GM23248 (cell line): ENCODE measurements at regions not wholly inside any gene's neighbourhood (a gene's known extent, or its start where the extent isn't known, plus 50 kb on each side); places are given as distances from the start of the nearest gene placed in this dataset.

ENCODE experiments used
- DNase-seq: peaks from one replicate; pipeline ENCODE4 v3.0.0-alpha.2; 2015
- H2AFZ ChIP-seq: fragments of 200-600 bp; sonication (generic); 2 replicates; pipeline ENCODE4 v1.6.1; 2016; ENCODE audit warnings: antibody characterized with exemption
- H3F3A ChIP-seq: fragments of 200-600 bp; sonication (generic); 2 replicates; pipeline ENCODE4 v1.6.1; 2016; ENCODE audit warnings: mild to moderate bottlenecking, antibody characterized with exemption, mixed run types; ENCODE audit not compliant: insufficient read depth
- H3K27ac ChIP-seq: fragments of 200-600 bp; sonication (generic); 2 replicates; pipeline ENCODE4 v1.5.1; 2016; ENCODE audit warnings: mild to moderate bottlenecking
- H3K27me3 ChIP-seq: fragments of 200-600 bp; sonication (generic); replicated peaks from 2 replicates; pipeline ENCODE4 v1.6.1; 2016; ENCODE audit warnings: mild to moderate bottlenecking; ENCODE audit not compliant: insufficient read depth
- H3K36me3 ChIP-seq: fragments of 200-600 bp; sonication (generic); 2 replicates; pipeline ENCODE4 v1.6.1; 2016; ENCODE audit warnings: low read depth, mild to moderate bottlenecking
- H3K4me1 ChIP-seq: fragments of 200-600 bp; sonication (generic); 2 replicates; pipeline ENCODE4 v1.6.1; 2016; ENCODE audit warnings: mild to moderate bottlenecking; ENCODE audit not compliant: insufficient read depth
- H3K4me2 ChIP-seq: fragments of 200-600 bp; sonication (generic); one replicate; pipeline ENCODE4 v1.6.1; 2016; ENCODE audit warnings: mild to moderate bottlenecking; ENCODE audit not compliant: unreplicated experiment
- H3K4me3 ChIP-seq: fragments of 200-600 bp; sonication (generic); 2 replicates; pipeline ENCODE4 v1.5.1; 2016; ENCODE audit warnings: mild to moderate bottlenecking
- H3K79me2 ChIP-seq: fragments of 200-600 bp; sonication (generic); 2 replicates; pipeline ENCODE4 v1.6.1; 2016; ENCODE audit warnings: mild to moderate bottlenecking; ENCODE audit not compliant: insufficient read depth
- H3K9ac ChIP-seq: fragments of 200-600 bp; sonication (generic); 2 replicates; pipeline ENCODE4 v1.6.1; 2016; ENCODE audit warnings: mild to moderate bottlenecking
- H3K9me2 ChIP-seq: fragments of 200-600 bp; sonication (generic); 2 replicates; pipeline ENCODE4 v1.6.1; 2016; ENCODE audit warnings: mixed run types, mild to moderate bottlenecking, moderate library complexity; ENCODE audit not compliant: insufficient read depth
- H3K9me3 ChIP-seq: fragments of 200-600 bp; sonication (generic); one replicate; pipeline ENCODE4 v1.6.1; 2017; ENCODE audit warnings: low read depth
- H4K20me1 ChIP-seq: fragments of 200-600 bp; sonication (generic); 2 replicates; pipeline ENCODE4 v1.6.0; 2016; ENCODE audit not compliant: insufficient read depth
- EZH2 ChIP-seq: fragments of 200-600 bp; sonication (generic); IDR thresholded peaks from 2 replicates; pipeline ENCODE4 v1.6.1; 2018; ENCODE audit warnings: antibody characterized with exemption, mild to moderate bottlenecking; ENCODE audit not compliant: insufficient read depth, poor library complexity, severe bottlenecking
- EZH2phosphoT487 ChIP-seq: fragments of 200-600 bp; sonication (generic); IDR thresholded peaks from 2 replicates; pipeline ENCODE4 v1.6.1; 2018; ENCODE audit warnings: antibody characterized with exemption, moderate library complexity, mild to moderate bottlenecking, low read depth; ENCODE audit not compliant: insufficient read depth
- WGBS, 2 experiments: methylation state at CpG; one replicate each; pipeline ENCODE4 v1.1.6; 2015 to 2017; ENCODE audit warnings: low lambda C conversion rate in 2 of 2, low coverage in 1 of 2; ENCODE audit errors: missing lambda C conversion rate in 2 of 2; 5-methylcytosine and 5-hydroxymethylcytosine counted together
- in situ Hi-C: fragments of 300-500 bp; cut with MboI; formaldehyde crosslinking; loops from 2 replicates; pipeline ENCODE4 v1.15.0; 2020

- Histone ChIP-seq H3K4me2 (no peak overlapping the region), H3K9me2 (no peaks in the 10 kb centered on the region), H2AFZ (no peak overlapping the region), H3K36me3 (no peaks in the 10 kb centered on the region), H3K27me3 (no peaks in the 10 kb centered on the region), H3F3A (peaks cover 33% of the 10 kb centered on the region; the same call in 1 of the 2 replicates), H3K4me1 (peaks cover 62% of the 10 kb centered on the region), H3K9me3 (no peaks in the 10 kb centered on the region), H4K20me1 (no peaks in the 10 kb centered on the region), H3K79me2 (no peaks in the 10 kb centered on the region), H3K27ac (0 out of 2 replicates have a peak overlapping the region, but pooled peaks have one; percentile 13), H3K4me3 (no peak overlapping the region), H3K9ac (no peak overlapping the region)
- DNase-seq: no peak
- TF ChIP-seq EZH2phosphoT487: no peak
- TF ChIP-seq EZH2: no peak
- in situ Hi-C loops: no loop called here
- 96 to 100% methylated on average over 2 of the region's 2 CpGs for WGBS, 2 experiments
These were observed 274.5 kb downstream of the PLK2 start for GRCh38 chr5:58185397-58185796.

GRCh38 chr5:58184910-58185309 is 275.0 kb downstream of the PLK2 start:
- Histone ChIP-seq H3K4me2 (peak overlapping the region; percentile 11), H3F3A (peaks cover 33% of the 10 kb centered on the region; the same call in 1 of the 2 replicates), H3K36me3 (no peaks in the 10 kb centered on the region), H3K4me1 (peaks cover 58% of the 10 kb centered on the region), H3K9ac (no peak overlapping the region), H2AFZ (no peak overlapping the region), H3K4me3 (no peak overlapping the region), H3K27ac (0 out of 2 replicates have a peak overlapping the region, but pooled peaks have one; percentile 13), H4K20me1 (no peaks in the 10 kb centered on the region), H3K79me2 (no peaks in the 10 kb centered on the region), H3K27me3 (no peaks in the 10 kb centered on the region), H3K9me3 (no peaks in the 10 kb centered on the region), H3K9me2 (no peaks in the 10 kb centered on the region)
- WGBS, 2 experiments: 68 to 69% methylated on average over 2 of the region's 2 CpGs
- DNase-seq: peak; percentile 80
- in situ Hi-C loops: no loop called here
- no peak for TF ChIP-seq EZH2
- no peak for TF ChIP-seq EZH2phosphoT487

DNA sequence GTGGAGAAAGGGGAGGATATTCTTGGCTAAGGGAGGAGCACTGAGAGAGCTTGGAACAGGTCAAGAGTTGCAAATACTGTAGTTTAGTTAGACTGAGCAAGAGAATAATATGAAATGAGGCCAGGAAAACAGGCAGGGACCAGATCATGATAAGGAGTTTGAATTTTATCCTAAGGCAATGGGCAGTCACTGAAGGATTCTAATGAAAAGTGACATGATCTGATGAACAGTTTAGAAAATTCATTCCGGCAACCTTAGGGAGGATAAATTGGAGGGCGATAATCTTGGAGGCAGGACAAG is 276.1 kb downstream of the PLK2 start:
- Histone ChIP-seq H3K27ac (no peak overlapping the region), H3K79me2 (no peaks in the 10 kb centered on the region), H2AFZ (no peak overlapping the region), H3K9me3 (no peaks in the 10 kb centered on the region), H3K36me3 (no peaks in the 10 kb centered on the region), H3K4me3 (no peak overlapping the region), H4K20me1 (no peaks in the 10 kb centered on the region), H3K4me1 (peaks cover 46% of the 10 kb centered on the region), H3K9ac (no peak overlapping the region), H3F3A (peaks cover 28% of the 10 kb centered on the region; the same call in 1 of the 2 replicates), H3K9me2 (no peaks in the 10 kb centered on the region), H3K27me3 (no peaks in the 10 kb centered on the region), H3K4me2 (no peak overlapping the region)
- 90 to 94% methylated on average over 2 of the region's 2 CpGs for WGBS, 2 experiments
- DNase-seq: no peak
- no peak for TF ChIP-seq EZH2
- no peak for TF ChIP-seq EZH2phosphoT487
- in situ Hi-C loops: no loop called here

DNA sequence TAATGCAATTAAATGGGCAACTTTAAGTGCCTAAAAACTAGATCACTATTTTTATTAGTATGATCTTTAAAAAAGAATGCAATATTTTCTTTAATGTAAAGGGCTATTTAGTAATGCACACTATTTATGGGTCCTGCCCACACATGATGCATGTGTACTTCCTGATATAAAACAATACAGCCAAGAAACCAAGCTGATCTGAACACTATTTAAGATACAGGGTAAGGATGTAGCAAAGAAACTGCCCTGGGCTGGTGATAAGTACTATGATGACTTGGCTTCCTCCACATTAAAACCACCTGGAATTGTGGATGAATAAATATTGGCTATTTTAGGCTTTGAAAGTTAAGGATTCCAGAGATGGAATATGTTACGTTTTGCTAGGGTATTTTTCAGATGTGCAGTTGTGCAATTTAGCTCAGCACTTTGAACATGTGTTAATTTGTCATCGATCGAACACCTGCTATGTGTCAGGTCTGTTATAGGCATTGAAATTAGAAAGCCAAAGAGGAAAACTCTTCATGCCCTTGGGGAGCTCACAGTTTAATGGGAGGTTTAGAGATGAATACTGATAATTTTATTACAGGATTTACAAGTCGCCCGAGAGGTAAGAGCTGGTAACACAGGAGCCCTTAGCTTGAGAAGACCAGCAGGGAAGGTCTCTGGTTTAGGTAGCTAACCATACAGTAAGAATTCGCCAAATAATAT is 276.7 kb downstream of the PLK2 start:
- no peak overlapping the region for H3K4me3 ChIP-seq
- H2AFZ ChIP-seq: no peak overlapping the region
- H3K27me3 ChIP-seq: no peaks in the 10 kb centered on the region
- H3K4me1 ChIP-seq: peaks cover 41% of the 10 kb centered on the region
- H3K79me2 ChIP-seq: no peaks in the 10 kb centered on the region
- WGBS, 2 experiments: 74 to 79% methylated on average over 6 of the region's 6 CpGs
- in situ Hi-C loops: no loop called here
- no peaks in the 10 kb centered on the region for H3K9me3 ChIP-seq
- TF ChIP-seq EZH2phosphoT487 (no peak), EZH2 (no peak)
- no peak for DNase-seq
- no peak overlapping the region for H3K9ac ChIP-seq
- no peak overlapping the region for H3K4me2 ChIP-seq
- H3K9me2 ChIP-seq: no peaks in the 10 kb centered on the region
- peaks cover 25% of the 10 kb centered on the region; the same call in 1 of the 2 replicates for H3F3A ChIP-seq
- no peaks in the 10 kb centered on the region for H4K20me1 ChIP-seq
- H3K27ac ChIP-seq: no peak overlapping the region
- no peaks in the 10 kb centered on the region for H3K36me3 ChIP-seq
